ENCODE measurements at regions not wholly inside any gene's neighbourhood (a gene's known extent, or its start where the extent isn't known, plus 50 kb on each side); places are given as distances from the start of the nearest gene placed in this dataset.

GRCh38 chr1:96465441-96465840 lies 256.1 kb upstream of the PTBP2 start:
- TF ChIP-seq ZKSCAN8 (CRISPR knock-in tag; IDR thresholded peaks at IDR 0.05) = no peak
- no peak for TF ChIP-seq EP300 (IDR thresholded peaks at IDR 0.05; ENCODE audit: low read length)
